Adrenal gland (tissue), 9 donors: ENCODE measurements at regions not wholly inside any gene's neighbourhood (a gene's known extent, or its start where the extent isn't known, plus 50 kb on each side); places are given as distances from the start of the nearest gene placed in this dataset.

ENCODE experiments used
- DNase-seq, 7 donors: peaks; one replicate each; pipeline ENCODE4 v3.0.0-alpha.2; 2019 to 2020
- H3K27ac ChIP-seq, 5 donors: fragments of 200-600 bp; sonication (generic) in 4 of 5; 1 replicate in 3 of 5; 2 replicates in 2 of 5; pipeline versions ENCODE4 v1.5.1 to v1.8.0; 2016 to 2020; ENCODE audit warnings: mild to moderate bottlenecking in 1 of 5
- H3K27me3 ChIP-seq: fragments of 200-600 bp; 2 replicates; pipeline ENCODE4 v1.8.0; 2021
- H3K36me3 ChIP-seq, 2 donors: fragments of 200-600 bp; replicated peaks in 1 of 2; 1 replicate in 1 of 2; 2 replicates in 1 of 2; pipeline versions ENCODE4 v1.5.1 to v1.8.0; 2018 to 2022
- H3K4me1 ChIP-seq, 2 donors: fragments of 200-600 bp; replicated peaks in 1 of 2; 1 replicate in 1 of 2; 2 replicates in 1 of 2; pipeline versions ENCODE4 v1.5.1 to v1.8.0; 2018 to 2021
- H3K4me3 ChIP-seq, 4 donors: fragments of 200-600 bp; sonication (generic) in 3 of 4; one replicate each; pipeline ENCODE4 v1.5.1; 2016 to 2018
- H3K9me3 ChIP-seq, 3 donors: fragments of 200-600 bp; sonication (generic) in 1 of 3; replicated peaks in 1 of 3; 1 replicate in 2 of 3; 2 replicates in 1 of 3; pipeline versions ENCODE4 v1.5.1 to v1.8.0; 2016 to 2021
- CTCF ChIP-seq, 6 experiments: fragments of 450-650 bp in 4 of 6; fragments of 200-600 bp in 2 of 6; sonication (generic) in 1 of 6; IDR thresholded peaks; 1 replicate in 5 of 6; 2 replicates in 1 of 6; pipeline versions ENCODE4 v1.5.1 to v1.8.0; 2016 to 2021; ENCODE audit warnings: antibody characterized with exemption in 6 of 6, mild to moderate bottlenecking in 2 of 6, moderate library complexity in 1 of 6
- POLR2A ChIP-seq, 2 donors: fragments of 450-650 bp; IDR thresholded peaks; one replicate each; pipeline ENCODE4 v1.6.1; 2017; ENCODE audit warnings: antibody characterized with exemption in 2 of 2, mild to moderate bottlenecking in 2 of 2, moderate library complexity in 1 of 2
- WGBS, 4 donors: extraction: QIAGEN DNeasy Blood & Tissue Kit in 2 of 4; methylation state at CpG; one replicate each; pipeline versions ENCODE4 v1.1.5 to v1.1.7; 2013 to 2017; 5-methylcytosine and 5-hydroxymethylcytosine counted together
- intact Hi-C, 2 donors: fragments of 100-400 bp; cut with DNase I; formaldehyde crosslinking; loops; one replicate each; pipeline versions ENCODE4 v1.14.1 to v1.15.0; 2022 to 2023
- donor health status: healthy with polysubstance abuse.
- donor health status: Bipolar disorder and iron deficiency.
- donor health status: DM: yes; HTN: yes; CAD: no.
- donor health status: DM: no; HTN: no; CAD: no.
- donor health status: DM: no; HTN: no; CAD: no.

DNA sequence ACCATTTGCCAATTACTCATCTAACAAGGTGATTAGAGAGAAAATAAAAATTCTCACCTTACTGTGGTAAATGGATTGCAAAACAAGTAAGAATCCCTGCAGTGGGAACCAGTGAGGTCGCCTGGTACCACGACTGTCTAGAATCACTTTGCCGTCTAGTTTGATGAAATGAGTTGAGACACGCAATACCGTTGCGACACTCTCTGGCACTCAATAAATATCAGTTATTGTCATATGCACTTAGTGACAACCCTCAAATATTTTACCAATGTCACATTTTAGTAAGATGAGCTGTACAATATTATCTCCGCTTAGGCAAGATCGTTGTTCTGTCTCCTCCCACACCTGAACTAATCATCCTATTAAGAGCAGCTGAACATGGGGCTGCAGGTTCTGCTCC lies 114.4 kb upstream of the ADARB2 start:
- 86 to 91% (median 87%) methylated on average over 8 of the region's 8 CpGs for WGBS, 4 donors
- no peak for TF ChIP-seq CTCF (IDR thresholded peaks at IDR 0.05)
- no peak for TF ChIP-seq POLR2A (IDR thresholded peaks at IDR 0.05)
- Histone ChIP-seq H3K36me3 (no peaks in the 10 kb centered on the region), H3K27ac (no peak overlapping the region), H3K4me1 (no peaks in the 10 kb centered on the region), H3K9me3 (peaks cover 0 to 4% (median 0%) of the 10 kb centered on the region in 3 donors), H3K4me3 (no peak overlapping the region), H3K27me3 (no peaks in the 10 kb centered on the region)
- intact Hi-C loops = no loop called here
- no peak for DNase-seq

DNA sequence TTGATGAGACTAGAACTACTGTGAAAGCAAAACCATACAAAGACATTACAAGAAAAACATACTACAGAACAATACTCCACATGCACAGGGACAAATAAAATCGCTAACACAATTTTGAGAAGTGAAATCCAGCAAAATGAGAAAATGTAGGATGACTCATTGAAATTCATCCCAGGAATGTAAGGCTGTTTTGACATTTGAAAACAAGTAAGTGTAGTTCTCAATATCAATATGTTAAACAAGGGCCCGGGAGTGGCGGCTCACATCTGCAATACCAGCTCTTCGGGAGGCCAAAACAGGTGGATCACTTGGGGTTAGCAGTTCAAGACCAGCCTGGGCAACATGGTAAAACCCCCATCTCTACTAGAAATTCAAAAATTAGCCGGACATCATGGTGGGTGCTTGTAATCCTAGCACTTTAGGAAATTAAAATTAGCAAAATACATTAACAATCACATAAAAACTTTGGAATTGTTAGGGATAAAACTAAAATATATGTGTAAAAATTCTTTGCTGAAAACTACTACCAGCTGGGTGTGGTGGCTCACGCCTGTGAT lies 113.7 kb upstream of the ADARB2 start:
- TF ChIP-seq POLR2A (IDR thresholded peaks at IDR 0.05) (no peak), CTCF (IDR thresholded peaks at IDR 0.05) (no peak)
- no peak for DNase-seq
- Histone ChIP-seq H3K4me3 (no peak overlapping the region), H3K36me3 (no peaks in the 10 kb centered on the region), H3K4me1 (no peaks in the 10 kb centered on the region), H3K27me3 (no peaks in the 10 kb centered on the region), H3K9me3 (peaks cover 0 to 4% (median 0%) of the 10 kb centered on the region in 3 donors), H3K27ac (no peak overlapping the region)
- WGBS, 4 donors = 76 to 89% (median 78%) methylated on average over 6 of the region's 6 CpGs
- intact Hi-C loops = no loop called here

- Histone ChIP-seq H3K4me3 (no peak overlapping the region), H3K9me3 (peaks cover 0 to 4% (median 0%) of the 10 kb centered on the region in 3 donors), H3K27ac (no peak overlapping the region), H3K27me3 (no peaks in the 10 kb centered on the region), H3K36me3 (no peaks in the 10 kb centered on the region), H3K4me1 (no peaks in the 10 kb centered on the region)
- TF ChIP-seq POLR2A (IDR thresholded peaks at IDR 0.05) (no peak), CTCF (IDR thresholded peaks at IDR 0.05) (no peak)
- intact Hi-C loops = no loop called here
- 83 to 87% (median 86%) methylated on average over 14 to 18 of the region's 18 CpGs for WGBS, 4 donors
- DNase-seq = no peak
These were observed 110.0 kb upstream of the ADARB2 start for GRCh38 chr10:1847361-1847760.

GRCh38 chr10:1846032-1846431 lies 108.7 kb upstream of the ADARB2 start:
- Histone ChIP-seq H3K27ac (no peak overlapping the region), H3K36me3 (no peaks in the 10 kb centered on the region), H3K27me3 (no peaks in the 10 kb centered on the region), H3K9me3 (peaks cover 0 to 4% (median 0%) of the 10 kb centered on the region in 3 donors), H3K4me1 (no peaks in the 10 kb centered on the region), H3K4me3 (no peak overlapping the region)
- WGBS, 4 donors = 82 to 90% (median 88%) methylated on average over 8 of the region's 8 CpGs
- no peak for DNase-seq
- TF ChIP-seq CTCF (IDR thresholded peaks at IDR 0.05) = no peak
- no peak for TF ChIP-seq POLR2A (IDR thresholded peaks at IDR 0.05)
- intact Hi-C loops = no loop called here
